Stimulated activated naive CD4-positive, alpha-beta T cell (primary cell): ENCODE measurements at regions not wholly inside any gene's neighbourhood (a gene's known extent, or its start where the extent isn't known, plus 50 kb on each side); places are given as distances from the start of the nearest gene placed in this dataset.
"Not testable (repeated sequence)": the region's sequence is repeated elsewhere in the genome, so short reads cannot be mapped to it uniquely, and the experiment has no call there.

ENCODE experiments used
- DNase-seq, 6 experiments: peaks; one replicate each; lab custom pipeline; 2025; lab: John Stamatoyannopoulos, UW

DNA sequence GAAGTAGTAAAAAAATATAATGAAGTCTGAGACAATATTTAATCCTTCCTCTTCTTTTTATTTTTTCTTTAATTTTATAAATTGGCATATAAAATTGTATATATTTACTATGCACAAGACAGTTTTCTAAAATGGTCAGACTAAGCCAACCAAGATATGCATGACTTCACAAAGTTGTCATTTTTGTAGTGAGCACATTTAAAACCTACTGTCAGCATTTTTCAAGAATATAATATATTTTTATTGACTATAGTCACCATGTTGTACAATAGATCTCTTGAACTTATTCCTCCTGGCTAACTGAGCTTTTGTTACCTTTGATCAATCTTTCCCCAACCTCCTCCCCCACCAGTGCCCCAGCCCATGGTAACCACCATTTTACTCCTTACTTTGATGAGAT is 129.2 kb downstream of the ATP6V1G3 start:
- no peak for DNase-seq

GRCh38 chr1:198408716-198409115 is 131.8 kb downstream of the ATP6V1G3 start:
- DNase-seq: no peak

GRCh38 chr1:198404632-198405031 is 135.8 kb downstream of the ATP6V1G3 start:
- DNase-seq: not testable (repeated sequence)

DNA sequence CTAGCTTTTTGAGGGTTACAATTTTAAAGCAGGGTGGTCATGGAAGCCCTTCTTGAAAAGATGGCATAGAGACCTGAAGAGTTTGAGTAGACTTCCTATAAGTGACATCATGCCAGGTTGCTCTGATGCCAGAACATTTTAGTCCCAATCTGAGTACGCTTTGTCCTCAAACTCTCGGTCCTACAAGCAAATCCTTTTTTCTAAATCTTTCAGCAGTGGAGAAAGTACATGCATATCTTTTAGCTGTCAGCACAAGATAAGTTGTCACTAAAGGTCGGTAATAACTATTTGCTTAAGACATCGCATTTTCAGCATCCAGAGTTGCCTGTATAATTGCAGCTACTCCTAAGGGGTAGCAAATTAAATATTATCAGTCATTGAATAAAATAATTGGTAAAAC is 140.4 kb downstream of the ATP6V1G3 start:
- no peak for DNase-seq

DNA sequence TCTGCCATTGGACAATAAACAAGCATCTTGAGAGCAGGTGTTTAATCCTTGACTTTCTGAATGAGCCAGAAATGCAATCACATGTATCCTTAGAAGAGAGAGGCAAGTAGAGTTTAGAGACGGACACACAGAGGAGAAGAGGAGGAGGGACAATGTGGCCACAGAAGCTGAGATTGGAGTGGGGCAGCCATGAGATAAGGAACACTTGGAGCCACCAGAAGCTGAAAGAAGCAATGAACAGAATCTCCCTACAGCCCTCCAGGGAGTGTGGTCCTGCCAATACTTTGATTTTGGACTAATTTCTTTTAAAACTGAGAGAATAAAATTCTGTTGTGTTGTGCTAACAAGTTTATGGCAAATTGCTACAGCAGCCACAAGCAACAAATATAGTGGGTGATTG is 141.0 kb downstream of the ATP6V1G3 start:
- DNase-seq: no peak

GRCh38 chr1:198397208-198397808 is 143.2 kb downstream of the ATP6V1G3 start:
- DNase-seq: no peak

GRCh38 chr1:198391393-198392020 is 149.0 kb downstream of the ATP6V1G3 start:
- no peak for DNase-seq

DNA sequence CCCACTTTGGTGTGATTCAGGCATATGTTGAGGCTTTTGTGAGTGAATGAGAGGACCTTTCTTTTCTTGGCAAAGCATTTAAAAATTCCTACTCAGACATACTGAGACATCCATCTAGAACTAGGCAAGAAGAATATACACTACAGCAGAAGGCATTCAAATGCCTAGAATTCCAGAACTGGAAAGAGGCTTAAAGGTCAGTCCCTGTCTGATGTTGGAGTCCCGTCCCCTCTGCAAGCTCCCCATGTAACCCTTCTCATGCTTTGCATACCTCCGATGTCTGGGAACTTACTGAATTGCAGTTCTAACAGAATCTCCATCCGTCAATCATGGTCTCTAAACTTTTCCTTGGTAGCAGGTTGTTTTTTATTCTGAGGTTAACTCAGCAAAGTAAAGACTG is 152.9 kb downstream of the ATP6V1G3 start:
- DNase-seq: no peak

DNA sequence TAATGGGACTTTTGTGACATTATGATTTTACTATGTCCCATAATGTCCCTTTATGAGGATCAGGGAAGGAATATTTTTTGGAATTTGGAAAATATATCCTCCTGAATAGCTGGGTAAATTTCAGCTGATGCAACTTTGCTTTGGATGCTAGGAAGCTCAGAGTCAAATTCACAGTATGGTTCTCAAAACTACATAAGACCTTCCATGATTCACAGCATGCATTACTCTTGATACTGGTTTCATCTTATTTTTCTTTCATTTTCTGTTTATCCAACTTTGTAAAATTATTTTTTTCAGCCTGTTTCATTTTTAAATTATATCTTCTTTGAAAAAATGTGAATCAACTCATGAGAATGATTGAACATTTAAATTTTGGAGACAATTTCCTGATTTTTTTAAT is 160.2 kb downstream of the ATP6V1G3 start:
- no peak for DNase-seq

- no peak for DNase-seq
These were observed 162.8 kb downstream of the ATP6V1G3 start for GRCh38 chr1:198377702-198378101.

GRCh38 chr1:198374288-198374687 is 166.2 kb downstream of the ATP6V1G3 start:
- DNase-seq: no peak

DNA sequence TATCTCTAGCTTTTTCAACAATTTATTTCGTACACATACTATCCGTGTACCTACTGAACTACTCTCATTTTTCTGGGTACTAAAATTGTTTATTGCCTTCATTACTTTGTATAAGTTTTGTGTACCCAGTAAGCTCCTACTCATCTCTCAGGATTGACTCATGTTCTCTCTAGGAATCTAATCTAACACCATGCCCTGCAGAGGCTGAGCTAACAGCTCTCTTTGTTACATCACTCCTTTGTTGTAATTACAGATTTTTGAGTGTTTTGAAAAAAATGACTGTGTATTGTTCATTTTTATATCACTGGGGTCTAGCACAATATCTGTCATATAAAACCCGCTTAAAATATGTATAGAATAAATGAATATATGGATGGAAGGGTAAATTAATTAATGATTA is 167.1 kb downstream of the ATP6V1G3 start:
- DNase-seq: no peak
